Vagina (tissue), 2 donors: ENCODE measurements at regions not wholly inside any gene's neighbourhood (a gene's known extent, or its start where the extent isn't known, plus 50 kb on each side); places are given as distances from the start of the nearest gene placed in this dataset.
"Not testable (repeated sequence)": the region's sequence is repeated elsewhere in the genome, so short reads cannot be mapped to it uniquely, and the experiment has no call there.

ENCODE experiments used
- DNase-seq, 2 donors: peaks; one replicate each; pipeline ENCODE4 v3.0.0-alpha.2; 2017; ENCODE audit errors: extremely low spot score in 2 of 2
- H3K27ac ChIP-seq: fragments of 200-600 bp; sonication (generic); one replicate; pipeline ENCODE4 v1.5.1; 2019
- H3K27me3 ChIP-seq: fragments of 200-600 bp; sonication (generic); one replicate; pipeline ENCODE4 v1.5.1; 2019
- H3K36me3 ChIP-seq, 2 donors: fragments of 200-600 bp; sonication (generic); one replicate each; pipeline ENCODE4 v1.5.1; 2017 to 2019
- H3K4me1 ChIP-seq: fragments of 200-600 bp; sonication (generic); one replicate; pipeline ENCODE4 v1.5.1; 2019
- H3K4me3 ChIP-seq, 2 donors: fragments of 200-600 bp; sonication (generic); 1 replicate in 1 of 2; 2 replicates in 1 of 2; pipeline ENCODE4 v1.5.1; 2016 to 2019
- H3K9me3 ChIP-seq: fragments of 200-600 bp; sonication (generic); one replicate; pipeline ENCODE4 v1.5.1; 2019
- POLR2A ChIP-seq, 2 donors: fragments of 450-650 bp; IDR thresholded peaks; one replicate each; pipeline ENCODE4 v1.6.1; 2017; ENCODE audit warnings: antibody characterized with exemption in 2 of 2, mild to moderate bottlenecking in 2 of 2, moderate library complexity in 2 of 2
- POLR2AphosphoS5 ChIP-seq, 2 donors: sonication (generic); formaldehyde crosslinking; IDR thresholded peaks; one replicate each; pipeline ENCODE4 v1.9.0; 2017; ENCODE audit warnings: antibody characterized with exemption in 2 of 2, mild to moderate bottlenecking in 2 of 2, low read depth in 1 of 2; ENCODE audit not compliant: insufficient read depth in 1 of 2
- intact Hi-C: fragments of 100-400 bp; cut with DNase I; formaldehyde crosslinking; loops from one replicate; pipeline ENCODE4 v1.15.1; 2023
- TF ChIP-seq, protein P1 (sequence below), 3 experiments: fragments of 450-650 bp in 2 of 3; fragments of 200-600 bp in 1 of 3; sonication (generic) in 1 of 3; IDR thresholded peaks; one replicate each; pipeline ENCODE4 v1.5.1; 2017 to 2019; ENCODE audit warnings: antibody characterized with exemption in 3 of 3, mild to moderate bottlenecking in 2 of 3, moderate library complexity in 2 of 3

DNA sequence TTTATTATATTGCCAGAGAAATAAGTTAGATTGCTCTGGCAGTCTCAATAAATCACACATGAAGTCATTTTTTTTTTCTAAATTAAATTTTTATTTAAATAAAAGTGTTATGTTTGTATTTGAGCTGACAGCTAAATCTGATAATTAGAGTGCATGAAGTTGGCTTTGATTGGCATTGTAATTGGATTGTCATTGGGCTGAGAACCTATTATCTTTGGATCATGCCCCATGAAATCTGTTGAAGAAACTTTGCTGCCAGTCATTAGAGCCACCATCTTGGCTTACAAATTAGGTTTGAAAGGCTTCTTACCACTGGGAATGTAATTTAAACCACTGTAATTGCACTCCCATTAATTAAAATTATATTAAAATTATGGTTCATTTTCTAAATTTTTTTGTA, 507.9 kb upstream of the FANCL start:
- H3K4me1 ChIP-seq = no peaks in the 10 kb centered on the region
- H3K9me3 ChIP-seq = no peaks in the 10 kb centered on the region
- H3K27me3 ChIP-seq = no peaks in the 10 kb centered on the region
- no peaks in the 10 kb centered on the region for H3K36me3 ChIP-seq
- no peak for DNase-seq
- no peak for TF ChIP-seq POLR2A (IDR thresholded peaks at IDR 0.05)
- TF ChIP-seq, protein P1, sequence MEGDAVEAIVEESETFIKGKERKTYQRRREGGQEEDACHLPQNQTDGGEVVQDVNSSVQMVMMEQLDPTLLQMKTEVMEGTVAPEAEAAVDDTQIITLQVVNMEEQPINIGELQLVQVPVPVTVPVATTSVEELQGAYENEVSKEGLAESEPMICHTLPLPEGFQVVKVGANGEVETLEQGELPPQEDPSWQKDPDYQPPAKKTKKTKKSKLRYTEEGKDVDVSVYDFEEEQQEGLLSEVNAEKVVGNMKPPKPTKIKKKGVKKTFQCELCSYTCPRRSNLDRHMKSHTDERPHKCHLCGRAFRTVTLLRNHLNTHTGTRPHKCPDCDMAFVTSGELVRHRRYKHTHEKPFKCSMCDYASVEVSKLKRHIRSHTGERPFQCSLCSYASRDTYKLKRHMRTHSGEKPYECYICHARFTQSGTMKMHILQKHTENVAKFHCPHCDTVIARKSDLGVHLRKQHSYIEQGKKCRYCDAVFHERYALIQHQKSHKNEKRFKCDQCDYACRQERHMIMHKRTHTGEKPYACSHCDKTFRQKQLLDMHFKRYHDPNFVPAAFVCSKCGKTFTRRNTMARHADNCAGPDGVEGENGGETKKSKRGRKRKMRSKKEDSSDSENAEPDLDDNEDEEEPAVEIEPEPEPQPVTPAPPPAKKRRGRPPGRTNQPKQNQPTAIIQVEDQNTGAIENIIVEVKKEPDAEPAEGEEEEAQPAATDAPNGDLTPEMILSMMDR (IDR thresholded peaks at IDR 0.05) = no peak
- TF ChIP-seq POLR2AphosphoS5 (IDR thresholded peaks at IDR 0.05; ENCODE audit: insufficient read depth in 1 of 2, low read depth in 1 of 2) = no peak
- intact Hi-C loops = no loop called here
- no peak overlapping the region for H3K27ac ChIP-seq
- H3K4me3 ChIP-seq = no peak overlapping the region

GRCh38 chr2:58745334-58745733, 504.2 kb upstream of the FANCL start:
- H3K4me1 ChIP-seq, H3K36me3 ChIP-seq, H3K27me3 ChIP-seq, intact Hi-C loops, H3K9me3 ChIP-seq, DNase-seq, H3K4me3 ChIP-seq, H3K27ac ChIP-seq: not testable (repeated sequence)

DNA sequence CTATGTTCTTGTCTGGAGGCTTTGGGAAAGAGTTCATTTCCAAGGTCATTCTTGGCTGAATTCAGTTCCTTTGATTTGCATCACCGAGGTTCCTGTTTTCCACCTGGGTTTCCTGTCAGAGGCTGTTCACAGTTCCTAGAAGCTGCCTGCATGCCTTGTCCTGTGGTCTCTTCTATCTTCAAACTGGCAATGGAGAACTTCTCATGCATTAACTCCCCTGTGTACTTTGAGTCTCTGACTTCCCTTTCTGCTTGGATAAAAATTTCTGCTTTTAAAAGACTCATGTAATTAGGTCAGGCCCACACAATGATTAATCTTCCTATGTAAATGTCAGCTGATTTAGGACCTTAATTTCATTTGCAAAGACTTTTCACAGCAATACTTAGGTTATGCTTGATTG, 499.3 kb upstream of the FANCL start:
- Histone ChIP-seq H3K4me3 (no peak overlapping the region), H3K4me1 (no peaks in the 10 kb centered on the region), H3K27ac (no peak overlapping the region), H3K36me3 (no peaks in the 10 kb centered on the region), H3K9me3 (no peaks in the 10 kb centered on the region), H3K27me3 (no peaks in the 10 kb centered on the region)
- no peak for DNase-seq
- intact Hi-C loops = no loop called here
- TF ChIP-seq POLR2A (IDR thresholded peaks at IDR 0.05) (no peak), POLR2AphosphoS5 (IDR thresholded peaks at IDR 0.05; ENCODE audit: insufficient read depth in 1 of 2, low read depth in 1 of 2) (no peak)
- TF ChIP-seq, protein P1 (IDR thresholded peaks at IDR 0.05) = no peak

DNA sequence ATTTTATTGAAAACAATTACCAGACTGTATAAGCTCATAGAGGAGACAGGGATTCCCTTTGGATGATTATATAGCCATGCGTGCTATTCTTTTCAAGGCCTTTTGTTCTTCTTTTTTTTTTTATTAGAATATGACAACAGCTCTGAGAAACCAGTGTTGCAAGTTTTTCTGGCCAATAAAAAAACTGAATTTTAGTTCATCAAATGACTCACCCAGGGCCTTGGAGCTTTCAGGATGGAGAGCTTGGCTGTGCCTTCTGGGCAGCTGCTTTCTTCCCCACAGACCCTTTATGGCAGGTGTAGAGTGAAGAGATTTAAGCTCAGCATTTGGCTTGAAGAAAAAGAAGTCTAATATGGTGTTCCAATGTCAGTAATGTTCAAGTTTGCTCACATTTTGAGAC, 497.9 kb upstream of the FANCL start:
- no peaks in the 10 kb centered on the region for H3K27me3 ChIP-seq
- intact Hi-C loops = no loop called here
- no peak for DNase-seq
- H3K4me1 ChIP-seq = no peaks in the 10 kb centered on the region
- no peaks in the 10 kb centered on the region for H3K9me3 ChIP-seq
- H3K36me3 ChIP-seq = no peaks in the 10 kb centered on the region
- no peak for TF ChIP-seq POLR2AphosphoS5 (IDR thresholded peaks at IDR 0.05; ENCODE audit: insufficient read depth in 1 of 2, low read depth in 1 of 2)
- no peak for TF ChIP-seq POLR2A (IDR thresholded peaks at IDR 0.05)
- TF ChIP-seq, protein P1 (IDR thresholded peaks at IDR 0.05) = no peak
- no peak overlapping the region for H3K27ac ChIP-seq
- H3K4me3 ChIP-seq = no peak overlapping the region

DNA sequence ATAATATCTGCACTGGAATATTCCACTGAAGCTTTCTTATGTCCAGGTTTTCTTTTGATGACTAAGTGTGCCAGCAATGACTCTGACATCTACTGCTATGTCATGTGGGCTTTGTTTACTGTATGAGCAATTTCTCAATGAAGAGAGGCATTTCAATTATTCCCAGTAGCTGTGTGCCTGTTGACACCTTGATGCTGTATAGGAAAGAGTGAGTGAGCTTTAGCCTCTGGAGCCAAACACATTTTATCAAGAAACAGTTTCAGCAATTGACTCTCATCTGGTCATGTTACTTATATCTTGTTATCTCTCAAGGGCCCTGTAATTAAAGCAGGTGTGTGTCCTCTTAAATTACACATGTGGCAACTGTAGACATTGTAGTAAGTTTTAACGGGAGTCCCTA, 493.2 kb upstream of the FANCL start:
- H3K27me3 ChIP-seq = no peaks in the 10 kb centered on the region
- no peak overlapping the region for H3K27ac ChIP-seq
- H3K36me3 ChIP-seq = no peaks in the 10 kb centered on the region
- no peaks in the 10 kb centered on the region for H3K4me1 ChIP-seq
- no peaks in the 10 kb centered on the region for H3K9me3 ChIP-seq
- no peak overlapping the region for H3K4me3 ChIP-seq
- no peak for TF ChIP-seq POLR2AphosphoS5 (IDR thresholded peaks at IDR 0.05; ENCODE audit: insufficient read depth in 1 of 2, low read depth in 1 of 2)
- TF ChIP-seq, protein P1 (IDR thresholded peaks at IDR 0.05) = no peak
- no peak for DNase-seq
- intact Hi-C loops = no loop called here

GRCh38 chr2:58732999-58733398, 491.9 kb upstream of the FANCL start:
- Histone ChIP-seq H3K4me1 (no peaks in the 10 kb centered on the region), H3K27ac (no peak overlapping the region), H3K27me3 (no peaks in the 10 kb centered on the region), H3K4me3 (no peak overlapping the region), H3K9me3 (no peaks in the 10 kb centered on the region), H3K36me3 (no peaks in the 10 kb centered on the region)
- intact Hi-C loops = no loop called here
- DNase-seq = no peak
- TF ChIP-seq, protein P1 (IDR thresholded peaks at IDR 0.05) = no peak
- TF ChIP-seq POLR2AphosphoS5 (IDR thresholded peaks at IDR 0.05; ENCODE audit: insufficient read depth in 1 of 2, low read depth in 1 of 2) (no peak), POLR2A (IDR thresholded peaks at IDR 0.05) (no peak)
